ENCODE measurements at regions not wholly inside any gene's neighbourhood (a gene's known extent, or its start where the extent isn't known, plus 50 kb on each side); places are given as distances from the start of the nearest gene placed in this dataset.
"Not testable (repeated sequence)": the region's sequence is repeated elsewhere in the genome, so short reads cannot be mapped to it uniquely, and the experiment has no call there.

GRCh38 chr4:1568855-1569460 is 115.2 kb downstream of the FAM53A start:
- no peak for DNase-seq
- H3K4me3 ChIP-seq, result no peak overlapping the region
- 69 to 81% (median 78%) methylated on average over 15 to 31 of the region's 31 CpGs for WGBS, 5 donors
- H3K27ac ChIP-seq, result peak overlapping the region in 2 of 5 donors; percentile 16 to 47
- peaks cover 0 to 54% (median 32%) of the 10 kb centered on the region in 3 donors for H3K27me3 ChIP-seq
- intact Hi-C loops (cut with DNase I; ENCODE audit: low total_unique reads), result no loop called here
- no peaks in the 10 kb centered on the region for H3K36me3 ChIP-seq
- TF ChIP-seq EP300 (IDR thresholded peaks at IDR 0.05), result no peak
- no peak for TF ChIP-seq CTCF (IDR thresholded peaks at IDR 0.05)
- TF ChIP-seq POLR2AphosphoS5 (IDR thresholded peaks at IDR 0.05), result no peak
- no peak for TF ChIP-seq POLR2A (IDR thresholded peaks at IDR 0.05)
- H3K9me3 ChIP-seq, result no peaks in the 10 kb centered on the region
- H3K4me1 ChIP-seq, result peaks cover 0 to 27% (median 21%) of the 10 kb centered on the region in 4 donors

- Histone ChIP-seq H3K27ac (no peak overlapping the region), H3K4me1 (peaks cover 0 to 27% (median 21%) of the 10 kb centered on the region in 4 donors), H3K4me3 (peak overlapping the region in 1 of 4 donors; percentile 6), H3K27me3 (peaks cover 0 to 63% (median 35%) of the 10 kb centered on the region in 3 donors), H3K36me3 (no peaks in the 10 kb centered on the region), H3K9me3 (no peaks in the 10 kb centered on the region)
- intact Hi-C loops (cut with DNase I; ENCODE audit: low total_unique reads), result no loop called here
- TF ChIP-seq POLR2A (IDR thresholded peaks at IDR 0.05) (no peak), CTCF (IDR thresholded peaks at IDR 0.05) (no peak), EP300 (IDR thresholded peaks at IDR 0.05) (no peak), POLR2AphosphoS5 (IDR thresholded peaks at IDR 0.05) (no peak)
- DNase-seq, result peak; percentile 44 to 47
- WGBS, 5 donors, result 28 to 42% (median 34%) methylated on average over 26 to 42 of the region's 42 CpGs
Observed at GRCh38 chr4:1567808-1568581, 116.1 kb downstream of the FAM53A start.

GRCh38 chr4:1567519-1567807 is 116.7 kb downstream of the FAM53A start:
- Histone ChIP-seq H3K4me1 (peaks cover 0 to 25% (median 20%) of the 10 kb centered on the region in 4 donors), H3K36me3 (no peaks in the 10 kb centered on the region), H3K27me3 (peaks cover 0 to 69% (median 39%) of the 10 kb centered on the region in 3 donors), H3K4me3 (peak overlapping the region in 1 of 4 donors; percentile 6), H3K9me3 (no peaks in the 10 kb centered on the region), H3K27ac (no peak overlapping the region)
- DNase-seq, result no peak
- 43 to 75% (median 69%) methylated on average over 1 to 6 of the region's 6 CpGs for WGBS, 5 donors
- intact Hi-C loops (cut with DNase I; ENCODE audit: low total_unique reads), result no loop called here
- TF ChIP-seq POLR2AphosphoS5 (IDR thresholded peaks at IDR 0.05), result no peak
- no peak for TF ChIP-seq POLR2A (IDR thresholded peaks at IDR 0.05)
- no peak for TF ChIP-seq CTCF (IDR thresholded peaks at IDR 0.05)
- TF ChIP-seq EP300 (IDR thresholded peaks at IDR 0.05), result no peak

- Histone ChIP-seq H3K9me3 (no peaks in the 10 kb centered on the region), H3K4me1 (peaks cover 0 to 20% (median 17%) of the 10 kb centered on the region in 4 donors), H3K36me3 (no peaks in the 10 kb centered on the region), H3K4me3 (no peak overlapping the region), H3K27ac (no peak overlapping the region), H3K27me3 (peaks cover 0 to 73% (median 44%) of the 10 kb centered on the region in 3 donors)
- peak in 1 of 2 donors; percentile 41 for DNase-seq
- TF ChIP-seq POLR2A (IDR thresholded peaks at IDR 0.05), result no peak
- no peak for TF ChIP-seq POLR2AphosphoS5 (IDR thresholded peaks at IDR 0.05)
- TF ChIP-seq CTCF (IDR thresholded peaks at IDR 0.05), result no peak
- TF ChIP-seq EP300 (IDR thresholded peaks at IDR 0.05), result no peak
- intact Hi-C loops (cut with DNase I; ENCODE audit: low total_unique reads), result no loop called here
- WGBS, 5 donors, result 37 to 52% (median 50%) methylated on average over 10 to 19 of the region's 19 CpGs
Observed at GRCh38 chr4:1566838-1567518, 117.1 kb downstream of the FAM53A start.

- intact Hi-C loops (cut with DNase I; ENCODE audit: low total_unique reads); H3K27ac ChIP-seq; H3K9me3 ChIP-seq; H3K4me3 ChIP-seq; H3K36me3 ChIP-seq: not testable (repeated sequence)
- peaks cover 0 to 80% (median 47%) of the 10 kb centered on the region in 3 donors for H3K27me3 ChIP-seq
- peak; percentile 63 to 72 for DNase-seq
- H3K4me1 ChIP-seq, result peaks cover 0 to 17% (median 14%) of the 10 kb centered on the region in 4 donors
- WGBS, 5 donors, result 24 to 64% (median 34%) methylated on average over 2 to 14 of the region's 14 CpGs
Observed at GRCh38 chr4:1566301-1566837, 117.7 kb downstream of the FAM53A start.

Measured in stomach (tissue), 8 donors.